Heart left ventricle (tissue), 16 donors: ENCODE measurements at regions not wholly inside any gene's neighbourhood (a gene's known extent, or its start where the extent isn't known, plus 50 kb on each side); places are given as distances from the start of the nearest gene placed in this dataset.

Source experiments
- ATAC-seq, 4 donors: fragments of 200-7000 bp; cut with Tn5 transposase; one replicate each; pipeline ENCODE4 v1.9.1; 2020 to 2022; ENCODE audit warnings: moderate library complexity in 4 of 4, mild to moderate bottlenecking in 3 of 4, moderate number of reproducible peaks in 1 of 4
- DNase-seq, 5 donors: peaks; one replicate each; pipeline ENCODE4 v3.0.0-alpha.2; 2020
- H3K27ac ChIP-seq, 12 donors: fragments of 200-600 bp; sonication (generic) in 4 of 12; one replicate each; pipeline versions ENCODE4 v1.5.0 to v1.8.0; 2016 to 2022; ENCODE audit warnings: mild to moderate bottlenecking in 2 of 12
- H3K27me3 ChIP-seq, 9 donors: fragments of 200-600 bp; sonication (generic) in 2 of 9; one replicate each; pipeline versions ENCODE4 v1.5.1 to v1.8.0; 2016 to 2022; ENCODE audit warnings: mild to moderate bottlenecking in 3 of 9
- H3K36me3 ChIP-seq, 9 donors: fragments of 200-600 bp; sonication (generic) in 2 of 9; one replicate each; pipeline versions ENCODE4 v1.5.0 to v1.8.0; 2018 to 2022; ENCODE audit warnings: mild to moderate bottlenecking in 2 of 9
- H3K4me1 ChIP-seq, 12 donors: fragments of 200-600 bp; sonication (generic) in 4 of 12; one replicate each; pipeline versions ENCODE4 v1.5.0 to v1.8.0; 2016 to 2022; ENCODE audit warnings: mild to moderate bottlenecking in 3 of 12
- H3K4me3 ChIP-seq, 12 donors: fragments of 200-600 bp; sonication (generic) in 4 of 12; one replicate each; pipeline versions ENCODE4 v1.5.0 to v1.8.0; 2017 to 2022; ENCODE audit warnings: mild to moderate bottlenecking in 9 of 12, moderate library complexity in 4 of 12
- H3K9me3 ChIP-seq, 12 donors: fragments of 200-600 bp; sonication (generic) in 4 of 12; one replicate each; pipeline versions ENCODE4 v1.5.0 to v1.8.0; 2016 to 2022; ENCODE audit warnings: mild to moderate bottlenecking in 1 of 12
- POLR2A ChIP-seq, 2 donors: fragments of 450-650 bp; IDR thresholded peaks; one replicate each; pipeline ENCODE4 v1.6.1; 2017; ENCODE audit warnings: antibody characterized with exemption in 2 of 2, mild to moderate bottlenecking in 2 of 2, moderate library complexity in 2 of 2
- WGBS, 4 donors: extraction: QIAGEN DNeasy Blood & Tissue Kit in 2 of 4; methylation state at CpG; one replicate each; pipeline versions ENCODE4 v1.1.5 to v1.1.7; 2013 to 2018; 5-methylcytosine and 5-hydroxymethylcytosine counted together
- intact Hi-C, 10 donors: fragments of 100-400 bp; cut with DNase I; formaldehyde crosslinking; loops; one replicate each; pipeline versions ENCODE4 v1.11.1 to v1.14.2; 2022
- TF ChIP-seq, protein P1 (sequence below), 12 donors: fragments of 200-600 bp; sonication (generic) in 4 of 12; IDR thresholded peaks; one replicate each; pipeline versions ENCODE4 v1.5.0 to v1.8.0; 2018 to 2022; ENCODE audit warnings: antibody characterized with exemption in 12 of 12, mild to moderate bottlenecking in 5 of 12
- donor health status: ischemic (EF 13 %, LVEDD 7.1; RV severe dilation, severe dysfunction).
- donor health status: healthy with polysubstance abuse.
- donor health status: DM: no; HTN: yes; CAD: no.
- donor health status: DM: no; HTN: no; CAD: no.
- donor health status: ischemic (EF 25% LVEDD 6.9; RV normal size, moderate dysfunction).
- donor health status: ischemic (EF 25% LVEDD 5.7; RV mildly dilated, moderate dysfunction).
- donor health status: healthy.
- donor health status: DM: yes; HTN: yes; CAD: no.
- donor health status: ischemic (EF 35%, LVEDD 5.7; RV mildly dilated, moderate dysfunction).
- donor health status: nonischemic (EF 11% LVEDD 7.7; RV severe dilation, severe dysfunction).
- donor health status: DM: yes; HTN: yes; CAD: no.
- donor health status: PGD.
- donor health status: ischemic (EF 29% LVEDD 5.4; RV normal size, mild dysfunction).
- donor health status: nonischemic (EF 23%, LVEDD 6.1; RV moderate dilation, normal function).

DNA sequence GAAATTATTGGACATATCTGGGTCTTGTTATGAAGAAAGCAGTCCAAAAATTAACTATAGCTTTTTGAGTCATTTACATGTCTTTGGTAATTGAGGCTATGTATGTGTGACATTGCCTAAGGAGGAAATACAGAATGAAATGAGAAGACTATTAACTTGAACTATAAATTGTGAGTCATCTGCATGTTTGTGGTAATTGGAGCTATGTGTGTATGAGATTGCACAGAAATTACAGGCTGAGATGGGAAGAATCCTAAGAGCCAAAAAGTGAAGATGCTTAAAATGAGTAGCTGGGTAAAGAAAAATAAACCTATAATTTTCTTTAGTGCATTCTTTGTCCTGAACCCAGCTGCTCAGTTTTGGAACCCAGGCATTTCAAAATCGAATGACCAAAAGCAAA lies 747.6 kb upstream of the EDIL3 start:
- H3K9me3 ChIP-seq: no peaks in the 10 kb centered on the region
- no peaks in the 10 kb centered on the region for H3K4me1 ChIP-seq
- no peaks in the 10 kb centered on the region for H3K27me3 ChIP-seq
- H3K36me3 ChIP-seq: no peaks in the 10 kb centered on the region
- no peak for DNase-seq
- no peak for ATAC-seq
- WGBS, 4 donors: 55 to 80% (median 77%) methylated on average over 1 of the region's 1 CpG
- no peak overlapping the region for H3K27ac ChIP-seq
- TF ChIP-seq, protein P1, sequence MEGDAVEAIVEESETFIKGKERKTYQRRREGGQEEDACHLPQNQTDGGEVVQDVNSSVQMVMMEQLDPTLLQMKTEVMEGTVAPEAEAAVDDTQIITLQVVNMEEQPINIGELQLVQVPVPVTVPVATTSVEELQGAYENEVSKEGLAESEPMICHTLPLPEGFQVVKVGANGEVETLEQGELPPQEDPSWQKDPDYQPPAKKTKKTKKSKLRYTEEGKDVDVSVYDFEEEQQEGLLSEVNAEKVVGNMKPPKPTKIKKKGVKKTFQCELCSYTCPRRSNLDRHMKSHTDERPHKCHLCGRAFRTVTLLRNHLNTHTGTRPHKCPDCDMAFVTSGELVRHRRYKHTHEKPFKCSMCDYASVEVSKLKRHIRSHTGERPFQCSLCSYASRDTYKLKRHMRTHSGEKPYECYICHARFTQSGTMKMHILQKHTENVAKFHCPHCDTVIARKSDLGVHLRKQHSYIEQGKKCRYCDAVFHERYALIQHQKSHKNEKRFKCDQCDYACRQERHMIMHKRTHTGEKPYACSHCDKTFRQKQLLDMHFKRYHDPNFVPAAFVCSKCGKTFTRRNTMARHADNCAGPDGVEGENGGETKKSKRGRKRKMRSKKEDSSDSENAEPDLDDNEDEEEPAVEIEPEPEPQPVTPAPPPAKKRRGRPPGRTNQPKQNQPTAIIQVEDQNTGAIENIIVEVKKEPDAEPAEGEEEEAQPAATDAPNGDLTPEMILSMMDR (IDR thresholded peaks at IDR 0.05): no peak
- TF ChIP-seq POLR2A (IDR thresholded peaks at IDR 0.05): no peak
- H3K4me3 ChIP-seq: no peak overlapping the region
- intact Hi-C loops: no loop called here

DNA sequence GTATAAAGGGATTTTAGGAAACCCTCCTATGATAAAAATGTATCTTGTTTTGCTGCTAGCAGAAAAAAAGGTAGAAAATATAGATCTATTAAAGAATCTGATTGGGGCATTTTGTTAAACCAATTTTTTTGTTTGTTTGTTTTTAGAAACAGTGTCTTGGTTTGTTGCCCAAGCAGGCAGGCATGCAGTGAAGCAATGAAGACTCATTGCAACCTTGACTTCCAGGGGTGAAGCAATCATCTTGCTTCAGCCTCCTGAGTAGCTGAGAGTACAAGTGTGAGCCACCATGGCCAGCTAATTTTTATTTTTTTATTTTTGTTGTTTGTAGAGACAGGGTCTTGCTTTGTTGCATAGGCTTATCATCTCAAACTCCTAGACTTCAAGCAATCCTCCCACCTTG lies 755.8 kb upstream of the EDIL3 start:
- intact Hi-C loops: no loop called here
- Histone ChIP-seq H3K4me1 (no peaks in the 10 kb centered on the region), H3K27me3 (no peaks in the 10 kb centered on the region), H3K27ac (no peak overlapping the region), H3K36me3 (no peaks in the 10 kb centered on the region), H3K4me3 (no peak overlapping the region), H3K9me3 (no peaks in the 10 kb centered on the region)
- no peak for DNase-seq
- TF ChIP-seq, protein P1 (IDR thresholded peaks at IDR 0.05): no peak
- TF ChIP-seq POLR2A (IDR thresholded peaks at IDR 0.05): no peak
- no peak for ATAC-seq

DNA sequence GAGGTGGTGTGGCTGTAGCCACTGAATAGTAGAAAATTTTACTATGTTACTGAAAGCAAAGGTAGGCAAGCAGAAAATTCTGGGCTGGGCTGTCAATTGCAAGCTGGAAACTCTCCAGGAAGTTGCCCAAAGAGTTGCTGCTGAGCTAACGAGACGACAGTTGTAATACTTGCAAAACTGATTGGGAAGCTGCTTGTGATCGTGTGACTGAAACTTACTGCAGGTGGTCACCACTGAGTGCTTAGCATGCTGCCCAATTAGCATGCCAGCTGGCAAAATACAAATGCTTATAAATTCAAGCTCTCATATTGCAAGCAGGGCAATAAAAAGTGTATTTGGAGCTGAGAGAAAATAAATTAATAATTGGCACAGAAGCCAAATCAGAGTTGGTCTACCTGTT lies 758.5 kb upstream of the EDIL3 start:
- Histone ChIP-seq H3K27ac (no peak overlapping the region), H3K27me3 (no peaks in the 10 kb centered on the region), H3K4me3 (no peak overlapping the region), H3K9me3 (no peaks in the 10 kb centered on the region), H3K4me1 (no peaks in the 10 kb centered on the region), H3K36me3 (no peaks in the 10 kb centered on the region)
- DNase-seq (no peak), ATAC-seq (no peak)
- TF ChIP-seq POLR2A (IDR thresholded peaks at IDR 0.05): no peak
- TF ChIP-seq, protein P1 (IDR thresholded peaks at IDR 0.05): no peak
- WGBS, 4 donors: 20 to 41% (median 25%) methylated on average over 3 of the region's 3 CpGs
- intact Hi-C loops: no loop called here

DNA sequence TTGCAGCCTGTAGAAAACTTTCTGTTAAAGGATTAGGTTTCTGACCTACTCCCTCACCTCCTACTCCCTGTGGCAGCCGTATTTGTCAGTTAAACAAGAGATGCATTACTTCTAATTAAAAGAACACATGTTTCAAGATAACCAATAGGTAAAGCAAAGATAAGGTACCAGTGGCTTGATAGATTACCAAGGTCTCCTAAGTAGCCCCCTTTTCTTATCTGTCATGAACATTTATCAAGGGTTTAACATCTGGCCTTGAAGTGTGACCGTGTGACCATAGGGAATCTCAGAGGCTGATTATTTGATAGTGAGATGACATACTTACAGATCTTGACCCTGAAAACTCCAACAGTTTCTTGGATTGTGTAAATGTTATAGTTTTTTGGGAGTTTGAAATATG lies 764.0 kb upstream of the EDIL3 start:
- no peaks in the 10 kb centered on the region for H3K27me3 ChIP-seq
- ATAC-seq (no peak), DNase-seq (no peak)
- no peaks in the 10 kb centered on the region for H3K36me3 ChIP-seq
- TF ChIP-seq, protein P1 (IDR thresholded peaks at IDR 0.05): no peak
- H3K4me1 ChIP-seq: no peaks in the 10 kb centered on the region
- 45 to 69% (median 59%) methylated on average over 2 of the region's 2 CpGs for WGBS, 4 donors
- intact Hi-C loops: no loop called here
- H3K27ac ChIP-seq: no peak overlapping the region
- no peaks in the 10 kb centered on the region for H3K9me3 ChIP-seq
- H3K4me3 ChIP-seq: no peak overlapping the region
